ENCODE measurements at regions not wholly inside any gene's neighbourhood (a gene's known extent, or its start where the extent isn't known, plus 50 kb on each side); places are given as distances from the start of the nearest gene placed in this dataset.
"Not testable (repeated sequence)": the region's sequence is repeated elsewhere in the genome, so short reads cannot be mapped to it uniquely, and the experiment has no call there.

- Histone ChIP-seq H3K9me2 (replicated peaks; ENCODE audit: insufficient read depth, low read length) (no peaks in the 10 kb centered on the region), H3K9ac (ENCODE audit: low read length) (no peak overlapping the region), H3K27ac (ENCODE audit: low read length) (no peak overlapping the region), H3K4me1 (ENCODE audit: low read length) (no peaks in the 10 kb centered on the region), H3K9me3 (ENCODE audit: low read length) (peaks cover 22% of the 10 kb centered on the region), H3K4me3 (ENCODE audit: low read length) (no peak overlapping the region), H3K4me2 (ENCODE audit: low read depth, low read length, poor library complexity, severe bottlenecking) (no peak overlapping the region), H2AFZ (ENCODE audit: low read length) (no peak overlapping the region), H3K36me3 (ENCODE audit: insufficient read depth, low read length) (no peaks in the 10 kb centered on the region), H3K79me2 (ENCODE audit: low read length) (no peaks in the 10 kb centered on the region), H4K20me1 (ENCODE audit: insufficient read depth, low read depth, low read length) (no peaks in the 10 kb centered on the region), H3K27me3 (ENCODE audit: low read length) (no peaks in the 10 kb centered on the region)
- no peak for DNase-seq
These were observed 361.7 kb downstream of the TAF11L14 start for GRCh38 chr5:17995997-17996396.

GRCh38 chr5:17999858-18000257 lies 365.6 kb downstream of the TAF11L14 start:
- no peaks in the 10 kb centered on the region for H3K36me3 ChIP-seq (ENCODE audit: insufficient read depth, low read length)
- no peak overlapping the region for H2AFZ ChIP-seq (ENCODE audit: low read length)
- DNase-seq: no peak
- H3K9me2 ChIP-seq (replicated peaks; ENCODE audit: insufficient read depth, low read length): no peaks in the 10 kb centered on the region
- H3K9me3 ChIP-seq (ENCODE audit: low read length): peaks cover 26% of the 10 kb centered on the region
- H3K4me2 ChIP-seq (ENCODE audit: low read depth, low read length, poor library complexity, severe bottlenecking): no peak overlapping the region
- no peak overlapping the region for H3K9ac ChIP-seq (ENCODE audit: low read length)
- no peaks in the 10 kb centered on the region for H3K4me1 ChIP-seq (ENCODE audit: low read length)
- H3K27me3 ChIP-seq (ENCODE audit: low read length): no peaks in the 10 kb centered on the region
- H3K79me2 ChIP-seq (ENCODE audit: low read length): no peaks in the 10 kb centered on the region
- no peaks in the 10 kb centered on the region for H4K20me1 ChIP-seq (ENCODE audit: insufficient read depth, low read depth, low read length)
- H3K4me3 ChIP-seq (ENCODE audit: low read length): no peak overlapping the region
- no peak overlapping the region for H3K27ac ChIP-seq (ENCODE audit: low read length)

- no peaks in the 10 kb centered on the region for H3K27me3 ChIP-seq (ENCODE audit: low read length)
- peaks cover 26% of the 10 kb centered on the region for H3K9me3 ChIP-seq (ENCODE audit: low read length)
- no peak for DNase-seq
- no peaks in the 10 kb centered on the region for H3K4me1 ChIP-seq (ENCODE audit: low read length)
- no peaks in the 10 kb centered on the region for H3K36me3 ChIP-seq (ENCODE audit: insufficient read depth, low read length)
- no peaks in the 10 kb centered on the region for H4K20me1 ChIP-seq (ENCODE audit: insufficient read depth, low read depth, low read length)
- no peak overlapping the region for H3K9ac ChIP-seq (ENCODE audit: low read length)
- no peak overlapping the region for H3K4me2 ChIP-seq (ENCODE audit: low read depth, low read length, poor library complexity, severe bottlenecking)
- no peak overlapping the region for H3K4me3 ChIP-seq (ENCODE audit: low read length)
- no peaks in the 10 kb centered on the region for H3K79me2 ChIP-seq (ENCODE audit: low read length)
- H2AFZ ChIP-seq (ENCODE audit: low read length): no peak overlapping the region
- no peaks in the 10 kb centered on the region for H3K9me2 ChIP-seq (replicated peaks; ENCODE audit: insufficient read depth, low read length)
- no peak overlapping the region for H3K27ac ChIP-seq (ENCODE audit: low read length)
These were observed 366.5 kb downstream of the TAF11L14 start for GRCh38 chr5:18000744-18001143.

DNA sequence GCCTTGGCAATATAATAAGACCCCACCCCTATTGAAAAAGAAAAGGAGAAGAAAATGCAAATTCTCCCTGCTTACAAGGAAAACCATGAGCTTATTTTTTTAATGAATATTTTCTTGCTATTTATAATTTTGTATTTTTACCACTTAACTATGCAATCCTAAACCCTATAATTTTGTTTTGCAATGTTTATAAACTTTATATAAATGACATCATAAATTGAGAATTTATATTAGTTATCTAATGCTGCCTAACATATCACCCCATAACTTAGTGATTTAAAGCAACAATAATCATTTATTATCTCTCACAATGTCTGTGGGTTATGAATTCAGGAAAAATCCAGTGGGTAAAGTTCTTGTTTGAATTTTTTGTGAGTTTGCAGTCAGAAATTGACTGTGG lies 369.1 kb downstream of the TAF11L14 start:
- H3K9me2 ChIP-seq (replicated peaks; ENCODE audit: insufficient read depth, low read length): no peaks in the 10 kb centered on the region
- no peaks in the 10 kb centered on the region for H3K79me2 ChIP-seq (ENCODE audit: low read length)
- H3K27me3 ChIP-seq (ENCODE audit: low read length): no peaks in the 10 kb centered on the region
- no peak for DNase-seq
- no peaks in the 10 kb centered on the region for H3K4me1 ChIP-seq (ENCODE audit: low read length)
- H3K4me3 ChIP-seq (ENCODE audit: low read length): no peak overlapping the region
- no peaks in the 10 kb centered on the region for H3K36me3 ChIP-seq (ENCODE audit: insufficient read depth, low read length)
- H4K20me1 ChIP-seq (ENCODE audit: insufficient read depth, low read depth, low read length): no peaks in the 10 kb centered on the region
- H3K27ac ChIP-seq (ENCODE audit: low read length): no peak overlapping the region
- H2AFZ ChIP-seq (ENCODE audit: low read length): no peak overlapping the region
- H3K4me2 ChIP-seq (ENCODE audit: low read depth, low read length, poor library complexity, severe bottlenecking): no peak overlapping the region
- H3K9ac ChIP-seq (ENCODE audit: low read length): no peak overlapping the region
- H3K9me3 ChIP-seq (ENCODE audit: low read length): peaks cover 21% of the 10 kb centered on the region

DNA sequence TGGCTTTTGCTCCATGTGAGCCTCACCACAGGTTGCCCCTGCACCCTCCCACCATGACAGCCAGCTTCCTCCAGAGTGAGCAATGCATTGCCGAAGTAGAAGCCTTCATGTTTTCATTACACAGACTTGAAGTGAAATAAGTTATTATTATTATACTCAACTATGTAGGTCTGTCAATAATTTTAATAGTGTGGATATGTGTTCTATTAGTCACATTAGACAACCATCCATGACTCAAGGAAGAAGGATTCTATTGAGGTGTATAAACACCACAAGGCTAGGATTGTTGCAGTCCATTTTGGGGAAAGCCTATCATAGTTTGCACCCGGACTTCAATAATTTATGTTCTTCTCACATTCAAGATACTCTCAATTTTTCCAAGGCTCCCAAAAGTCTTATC lies 369.5 kb downstream of the TAF11L14 start:
- Histone ChIP-seq H3K4me2 (ENCODE audit: low read depth, low read length, poor library complexity, severe bottlenecking) (no peak overlapping the region), H3K27me3 (ENCODE audit: low read length) (no peaks in the 10 kb centered on the region), H3K9ac (ENCODE audit: low read length) (no peak overlapping the region), H3K9me2 (replicated peaks; ENCODE audit: insufficient read depth, low read length) (no peaks in the 10 kb centered on the region), H3K36me3 (ENCODE audit: insufficient read depth, low read length) (no peaks in the 10 kb centered on the region), H3K79me2 (ENCODE audit: low read length) (no peaks in the 10 kb centered on the region), H3K4me1 (ENCODE audit: low read length) (no peaks in the 10 kb centered on the region), H3K9me3 (ENCODE audit: low read length) (peaks cover 18% of the 10 kb centered on the region), H3K27ac (ENCODE audit: low read length) (no peak overlapping the region), H4K20me1 (ENCODE audit: insufficient read depth, low read depth, low read length) (no peaks in the 10 kb centered on the region), H2AFZ (ENCODE audit: low read length) (no peak overlapping the region), H3K4me3 (ENCODE audit: low read length) (no peak overlapping the region)
- no peak for DNase-seq

GRCh38 chr5:18006235-18006634 lies 372.0 kb downstream of the TAF11L14 start:
- H3K4me2 ChIP-seq (ENCODE audit: low read depth, low read length, poor library complexity, severe bottlenecking); H3K9me2 ChIP-seq (replicated peaks; ENCODE audit: insufficient read depth, low read length); H3K9me3 ChIP-seq (ENCODE audit: low read length); H3K4me3 ChIP-seq (ENCODE audit: low read length); H4K20me1 ChIP-seq (ENCODE audit: insufficient read depth, low read depth, low read length); H3K9ac ChIP-seq (ENCODE audit: low read length); DNase-seq; H3K79me2 ChIP-seq (ENCODE audit: low read length); H3K36me3 ChIP-seq (ENCODE audit: insufficient read depth, low read length); H2AFZ ChIP-seq (ENCODE audit: low read length); H3K27ac ChIP-seq (ENCODE audit: low read length); H3K27me3 ChIP-seq (ENCODE audit: low read length); H3K4me1 ChIP-seq (ENCODE audit: low read length): not testable (repeated sequence)

DNA sequence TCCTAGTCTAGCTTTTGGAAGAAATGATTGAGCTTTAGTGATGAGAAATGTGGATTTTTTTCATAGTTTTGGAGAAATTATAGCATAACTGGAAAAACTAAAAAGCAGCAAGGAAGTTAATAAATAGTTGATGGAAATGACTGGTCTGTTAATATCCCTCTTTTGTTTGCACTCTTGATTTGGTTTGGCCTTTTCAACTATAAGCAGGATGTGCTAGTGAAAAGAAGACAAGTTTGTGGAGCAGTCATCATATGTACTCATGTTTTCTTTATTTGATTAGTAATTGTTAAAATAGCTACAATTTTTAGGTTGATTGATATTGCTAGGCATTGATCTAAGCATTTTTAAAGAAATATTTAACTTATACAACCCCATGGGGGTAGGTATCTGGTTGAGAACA lies 374.7 kb downstream of the TAF11L14 start:
- Histone ChIP-seq H3K36me3 (ENCODE audit: insufficient read depth, low read length) (no peaks in the 10 kb centered on the region), H3K79me2 (ENCODE audit: low read length) (no peaks in the 10 kb centered on the region), H3K9me3 (ENCODE audit: low read length) (peaks cover 13% of the 10 kb centered on the region), H3K9me2 (replicated peaks; ENCODE audit: insufficient read depth, low read length) (no peaks in the 10 kb centered on the region), H3K4me3 (ENCODE audit: low read length) (no peak overlapping the region), H4K20me1 (ENCODE audit: insufficient read depth, low read depth, low read length) (no peaks in the 10 kb centered on the region), H3K27me3 (ENCODE audit: low read length) (no peaks in the 10 kb centered on the region), H3K27ac (ENCODE audit: low read length) (no peak overlapping the region), H3K4me2 (ENCODE audit: low read depth, low read length, poor library complexity, severe bottlenecking) (no peak overlapping the region), H2AFZ (ENCODE audit: low read length) (no peak overlapping the region), H3K4me1 (ENCODE audit: low read length) (no peaks in the 10 kb centered on the region), H3K9ac (ENCODE audit: low read length) (no peak overlapping the region)
- DNase-seq: no peak

DNA sequence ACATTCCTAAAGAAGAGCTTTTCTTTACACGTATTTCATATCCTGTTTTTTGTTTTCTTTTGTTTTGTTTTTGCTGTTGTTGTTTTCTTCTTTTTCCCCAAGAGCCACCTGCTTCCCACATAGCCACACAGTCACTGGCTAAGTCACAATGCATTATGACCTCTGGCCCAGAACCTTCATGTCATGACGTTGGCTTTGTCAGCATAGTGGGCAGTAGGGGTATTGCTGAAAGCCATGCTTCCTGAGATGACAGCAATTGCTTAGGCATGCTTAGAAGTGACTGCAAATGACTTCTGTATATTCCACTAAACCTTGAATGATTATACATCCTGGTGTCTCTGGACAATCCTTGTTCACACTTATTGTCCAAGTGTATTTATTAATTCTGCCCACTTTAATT lies 375.8 kb downstream of the TAF11L14 start:
- no peak overlapping the region for H3K9ac ChIP-seq (ENCODE audit: low read length)
- H4K20me1 ChIP-seq (ENCODE audit: insufficient read depth, low read depth, low read length): no peaks in the 10 kb centered on the region
- no peak overlapping the region for H2AFZ ChIP-seq (ENCODE audit: low read length)
- H3K79me2 ChIP-seq (ENCODE audit: low read length): no peaks in the 10 kb centered on the region
- H3K9me3 ChIP-seq (ENCODE audit: low read length): peaks cover 13% of the 10 kb centered on the region
- no peak overlapping the region for H3K4me3 ChIP-seq (ENCODE audit: low read length)
- no peaks in the 10 kb centered on the region for H3K27me3 ChIP-seq (ENCODE audit: low read length)
- H3K36me3 ChIP-seq (ENCODE audit: insufficient read depth, low read length): no peaks in the 10 kb centered on the region
- no peaks in the 10 kb centered on the region for H3K4me1 ChIP-seq (ENCODE audit: low read length)
- no peak overlapping the region for H3K4me2 ChIP-seq (ENCODE audit: low read depth, low read length, poor library complexity, severe bottlenecking)
- H3K9me2 ChIP-seq (replicated peaks; ENCODE audit: insufficient read depth, low read length): no peaks in the 10 kb centered on the region
- DNase-seq: no peak
- no peak overlapping the region for H3K27ac ChIP-seq (ENCODE audit: low read length)

- H4K20me1 ChIP-seq (ENCODE audit: insufficient read depth, low read depth, low read length): no peaks in the 10 kb centered on the region
- no peak overlapping the region for H3K4me3 ChIP-seq (ENCODE audit: low read length)
- no peak overlapping the region for H3K27ac ChIP-seq (ENCODE audit: low read length)
- H3K27me3 ChIP-seq (ENCODE audit: low read length): no peaks in the 10 kb centered on the region
- DNase-seq: no peak
- H3K9me3 ChIP-seq (ENCODE audit: low read length): peaks cover 24% of the 10 kb centered on the region
- H3K36me3 ChIP-seq (ENCODE audit: insufficient read depth, low read length): no peaks in the 10 kb centered on the region
- H3K4me1 ChIP-seq (ENCODE audit: low read length): no peaks in the 10 kb centered on the region
- no peak overlapping the region for H2AFZ ChIP-seq (ENCODE audit: low read length)
- no peaks in the 10 kb centered on the region for H3K9me2 ChIP-seq (replicated peaks; ENCODE audit: insufficient read depth, low read length)
- H3K79me2 ChIP-seq (ENCODE audit: low read length): no peaks in the 10 kb centered on the region
- H3K9ac ChIP-seq (ENCODE audit: low read length): no peak overlapping the region
- no peak overlapping the region for H3K4me2 ChIP-seq (ENCODE audit: low read depth, low read length, poor library complexity, severe bottlenecking)
These were observed 384.2 kb downstream of the TAF11L14 start for GRCh38 chr5:18018472-18018871.

Measured in Karpas-422 (cell line).